ENCODE measurements at regions not wholly inside any gene's neighbourhood (a gene's known extent, or its start where the extent isn't known, plus 50 kb on each side); places are given as distances from the start of the nearest gene placed in this dataset.

DNA sequence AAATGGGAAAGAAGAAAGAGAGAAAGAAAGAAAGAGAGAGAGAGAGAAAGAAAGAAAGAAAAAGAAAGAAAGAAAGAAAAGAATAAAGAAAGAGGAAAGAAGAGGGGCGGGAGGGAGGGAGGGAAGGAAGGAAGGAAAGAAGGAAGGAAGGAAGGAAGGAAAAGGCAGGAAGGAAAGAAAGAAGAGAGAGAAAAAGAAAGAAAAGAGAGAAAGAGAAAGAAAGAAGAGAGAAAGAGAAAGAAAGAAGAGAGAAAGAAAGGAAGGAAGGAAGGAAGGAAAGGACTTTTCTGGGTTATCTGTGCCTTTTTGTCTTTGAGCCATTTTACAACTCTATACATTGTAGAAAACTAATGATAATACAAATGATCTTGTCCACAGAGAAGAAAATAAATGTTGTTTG lies 136.6 kb upstream of the SMAD3 start:
- CTCF ChIA-PET = no interaction called here
- H3K18ac ChIP-seq (ENCODE audit: low read depth, low read length) = no peak overlapping the region
- peaks cover 7% of the 10 kb centered on the region for H3K9me1 ChIP-seq (ENCODE audit: insufficient read depth, low read length)
- in situ Hi-C loops (cut with MboI; ENCODE audit: low sequenced_read_pairs) = no loop called here
- no peak overlapping the region for H3K23ac ChIP-seq (ENCODE audit: low read depth, low read length)
- POLR2A ChIA-PET (ENCODE audit: unreplicated experiment) = no interaction called here
- H2BK20ac ChIP-seq (ENCODE audit: low read depth, low read length) = no peak overlapping the region
- H3K14ac ChIP-seq (replicated peaks; ENCODE audit: low read depth, low read length) = no peak overlapping the region
- no peak overlapping the region for H4K8ac ChIP-seq (ENCODE audit: low read depth in 2 of 2, low read length in 2 of 2)
- H2BK120ac ChIP-seq (ENCODE audit: low read depth, low read length) = no peak overlapping the region
- H4K91ac ChIP-seq (ENCODE audit: insufficient read depth, low read depth, low read length) = no peak overlapping the region
- no peak overlapping the region for H3K9ac ChIP-seq (ENCODE audit: low read depth, low read length)
- H4K5ac ChIP-seq (ENCODE audit: low read depth, low read length) = no peak overlapping the region
- H3K36me3 ChIP-seq (ENCODE audit: control insufficient read depth, insufficient read depth, low read length) = no peaks in the 10 kb centered on the region
- no peak for TF ChIP-seq SMC3 (IDR thresholded peaks at IDR 0.05; ENCODE audit: low read depth, low read length)
- no peak for TF ChIP-seq RAD21 (IDR thresholded peaks at IDR 0.05; ENCODE audit: low read length)
- no peak for TF ChIP-seq RCOR1 (IDR thresholded peaks at IDR 0.05; ENCODE audit: insufficient replicate concordance, low read length)
- TF ChIP-seq, protein P1, sequence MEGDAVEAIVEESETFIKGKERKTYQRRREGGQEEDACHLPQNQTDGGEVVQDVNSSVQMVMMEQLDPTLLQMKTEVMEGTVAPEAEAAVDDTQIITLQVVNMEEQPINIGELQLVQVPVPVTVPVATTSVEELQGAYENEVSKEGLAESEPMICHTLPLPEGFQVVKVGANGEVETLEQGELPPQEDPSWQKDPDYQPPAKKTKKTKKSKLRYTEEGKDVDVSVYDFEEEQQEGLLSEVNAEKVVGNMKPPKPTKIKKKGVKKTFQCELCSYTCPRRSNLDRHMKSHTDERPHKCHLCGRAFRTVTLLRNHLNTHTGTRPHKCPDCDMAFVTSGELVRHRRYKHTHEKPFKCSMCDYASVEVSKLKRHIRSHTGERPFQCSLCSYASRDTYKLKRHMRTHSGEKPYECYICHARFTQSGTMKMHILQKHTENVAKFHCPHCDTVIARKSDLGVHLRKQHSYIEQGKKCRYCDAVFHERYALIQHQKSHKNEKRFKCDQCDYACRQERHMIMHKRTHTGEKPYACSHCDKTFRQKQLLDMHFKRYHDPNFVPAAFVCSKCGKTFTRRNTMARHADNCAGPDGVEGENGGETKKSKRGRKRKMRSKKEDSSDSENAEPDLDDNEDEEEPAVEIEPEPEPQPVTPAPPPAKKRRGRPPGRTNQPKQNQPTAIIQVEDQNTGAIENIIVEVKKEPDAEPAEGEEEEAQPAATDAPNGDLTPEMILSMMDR (conservative IDR thresholded peaks at IDR 0.05; ENCODE audit: low read depth, low read length) = no peak
- no peak for TF ChIP-seq POLR2A (IDR thresholded peaks at IDR 0.05; ENCODE audit: low read depth, low read length)
- TF ChIP-seq FOS (IDR thresholded peaks at IDR 0.05; ENCODE audit: low read depth, low read length) = no peak
- TF ChIP-seq, protein P2, sequence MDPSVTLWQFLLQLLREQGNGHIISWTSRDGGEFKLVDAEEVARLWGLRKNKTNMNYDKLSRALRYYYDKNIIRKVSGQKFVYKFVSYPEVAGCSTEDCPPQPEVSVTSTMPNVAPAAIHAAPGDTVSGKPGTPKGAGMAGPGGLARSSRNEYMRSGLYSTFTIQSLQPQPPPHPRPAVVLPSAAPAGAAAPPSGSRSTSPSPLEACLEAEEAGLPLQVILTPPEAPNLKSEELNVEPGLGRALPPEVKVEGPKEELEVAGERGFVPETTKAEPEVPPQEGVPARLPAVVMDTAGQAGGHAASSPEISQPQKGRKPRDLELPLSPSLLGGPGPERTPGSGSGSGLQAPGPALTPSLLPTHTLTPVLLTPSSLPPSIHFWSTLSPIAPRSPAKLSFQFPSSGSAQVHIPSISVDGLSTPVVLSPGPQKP (IDR thresholded peaks at IDR 0.05; ENCODE audit: borderline replicate concordance, low read depth, low read length) = no peak
- TF ChIP-seq MAZ (IDR thresholded peaks at IDR 0.05; ENCODE audit: borderline replicate concordance, low read depth, low read length) = no peak
- TF ChIP-seq CHD1 (IDR thresholded peaks at IDR 0.05; ENCODE audit: low read depth, low read length) = no peak
- no peak for TF ChIP-seq MXI1 (IDR thresholded peaks at IDR 0.05; ENCODE audit: borderline replicate concordance, low read depth, low read length)
- no peak for TF ChIP-seq NFE2L2 (IDR thresholded peaks at IDR 0.05; ENCODE audit: low read depth, low read length)
- TF ChIP-seq, protein P3, sequence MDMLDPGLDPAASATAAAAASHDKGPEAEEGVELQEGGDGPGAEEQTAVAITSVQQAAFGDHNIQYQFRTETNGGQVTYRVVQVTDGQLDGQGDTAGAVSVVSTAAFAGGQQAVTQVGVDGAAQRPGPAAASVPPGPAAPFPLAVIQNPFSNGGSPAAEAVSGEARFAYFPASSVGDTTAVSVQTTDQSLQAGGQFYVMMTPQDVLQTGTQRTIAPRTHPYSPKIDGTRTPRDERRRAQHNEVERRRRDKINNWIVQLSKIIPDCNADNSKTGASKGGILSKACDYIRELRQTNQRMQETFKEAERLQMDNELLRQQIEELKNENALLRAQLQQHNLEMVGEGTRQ (IDR thresholded peaks at IDR 0.05; ENCODE audit: low read depth, low read length) = no peak
- TF ChIP-seq CEBPB (IDR thresholded peaks at IDR 0.05; ENCODE audit: low read depth, low read length) = no peak
- no peak for TF ChIP-seq BHLHE40 (IDR thresholded peaks at IDR 0.05; ENCODE audit: low read depth, low read length)
- no peak for TF ChIP-seq MAFK (IDR thresholded peaks at IDR 0.05; ENCODE audit: low read depth, low read length)
- no peak for TF ChIP-seq RFX5 (IDR thresholded peaks at IDR 0.05; ENCODE audit: low read depth, low read length)
- no peak for DNase-seq
- H3K27me3 ChIP-seq (ENCODE audit: control insufficient read depth, insufficient read depth, low read length) = no peaks in the 10 kb centered on the region
- no peak overlapping the region for H2BK15ac ChIP-seq (ENCODE audit: low read depth, low read length)
- peaks cover 22% of the 10 kb centered on the region for H3K4me1 ChIP-seq (ENCODE audit: control insufficient read depth, insufficient read depth, low read length)
- no peak for ATAC-seq (ENCODE audit: low read depth)
- H3K56ac ChIP-seq (ENCODE audit: extremely low read depth, insufficient read depth, low read length) = no peak overlapping the region
- 100% methylated on average over 1 of the region's 1 CpG; no CpG with 5 or more reads in 1 of the 2 experiments for WGBS, 2 experiments (ENCODE audit: extremely low coverage in 2 of 2, insufficient read length in 1 of 2)
- no peak overlapping the region for H3K27ac ChIP-seq (ENCODE audit: insufficient read depth, low read length)
- no peak overlapping the region for H2AK5ac ChIP-seq (ENCODE audit: low read depth, low read length)
- intact Hi-C loops (cut with micrococcal nuclease) = no loop called here
- peaks cover 11% of the 10 kb centered on the region for H4K20me1 ChIP-seq (ENCODE audit: insufficient read depth, low read length)
- no peak overlapping the region for H2AFZ ChIP-seq (replicated peaks; ENCODE audit: low read length, poor library complexity)
- H3K4ac ChIP-seq (ENCODE audit: low read depth, low read length) = no peak overlapping the region
- dilution Hi-C loops (cut with HindIII; ENCODE audit: low sequenced_read_pairs, unreplicated experiment) = no loop called here
- no peak overlapping the region for H2BK5ac ChIP-seq (ENCODE audit: low read depth, low read length, poor library complexity, severe bottlenecking)
- no peak overlapping the region for H3K4me2 ChIP-seq (ENCODE audit: low read depth, low read length)
- H3K9me3 ChIP-seq (ENCODE audit: control insufficient read depth, insufficient read depth, low read length) = no peaks in the 10 kb centered on the region
- BruUV-seq (replicated peaks) = no TSS peak
- H3K79me1 ChIP-seq (ENCODE audit: low read depth in 1 of 2, low read length in 2 of 2) = peaks cover 0 to 7% of the 10 kb centered on the region in 2 experiments; a peak in 1 of 4 replicates
- no peak overlapping the region for H2AK9ac ChIP-seq (replicated peaks; ENCODE audit: low read depth, low read length, poor library complexity)
- H3K4me3 ChIP-seq (ENCODE audit: insufficient read depth, low read depth, low read length) = no peak overlapping the region
